Suprapubic skin (tissue), 4 donors: ENCODE measurements at regions not wholly inside any gene's neighbourhood (a gene's known extent, or its start where the extent isn't known, plus 50 kb on each side); places are given as distances from the start of the nearest gene placed in this dataset.

Source experiments
- CTCF ChIP-seq, 2 donors: fragments of 200-600 bp in 1 of 2; fragments of 450-650 bp in 1 of 2; sonication (generic) in 1 of 2; IDR thresholded peaks; one replicate each; pipeline ENCODE4 v1.5.1; 2016 to 2019; ENCODE audit warnings: antibody characterized with exemption in 2 of 2, mild to moderate bottlenecking in 1 of 2, moderate library complexity in 1 of 2
- POLR2A ChIP-seq, 2 donors: fragments of 450-650 bp; IDR thresholded peaks; one replicate each; pipeline ENCODE4 v1.6.1; 2017; ENCODE audit warnings: antibody characterized with exemption in 2 of 2, mild to moderate bottlenecking in 2 of 2, moderate library complexity in 2 of 2
- POLR2AphosphoS5 ChIP-seq, 3 donors: sonication (generic); formaldehyde crosslinking; IDR thresholded peaks; one replicate each; pipeline ENCODE4 v1.6.1; 2017; ENCODE audit warnings: antibody characterized with exemption in 3 of 3

- TF ChIP-seq CTCF (IDR thresholded peaks at IDR 0.05) (no peak), POLR2A (IDR thresholded peaks at IDR 0.05) (no peak), POLR2AphosphoS5 (IDR thresholded peaks at IDR 0.05) (no peak)
These were observed 131.0 kb upstream of the CBLB start for GRCh38 chr3:105999856-106000255.
